Lower lobe of right lung (tissue), 2 donors: ENCODE measurements at regions not wholly inside any gene's neighbourhood (a gene's known extent, or its start where the extent isn't known, plus 50 kb on each side); places are given as distances from the start of the nearest gene placed in this dataset.

Experiments
- ATAC-seq, 2 donors: fragments of 200-7000 bp; cut with Tn5 transposase; one replicate each; pipeline ENCODE4 v1.9.1; 2020 to 2022; ENCODE audit warnings: mild to moderate bottlenecking in 2 of 2, moderate library complexity in 2 of 2
- DNase-seq: peaks from one replicate; pipeline ENCODE4 v3.0.0-alpha.2; 2020
- H3K27ac ChIP-seq: fragments of 200-600 bp; one replicate; pipeline ENCODE4 v1.8.0; 2022
- H3K27me3 ChIP-seq: fragments of 200-600 bp; one replicate; pipeline ENCODE4 v1.8.0; 2022; ENCODE audit warnings: low read depth
- H3K36me3 ChIP-seq: fragments of 200-600 bp; one replicate; pipeline ENCODE4 v1.8.0; 2022; ENCODE audit warnings: mild to moderate bottlenecking
- H3K4me1 ChIP-seq: fragments of 200-600 bp; one replicate; pipeline ENCODE4 v1.8.0; 2022
- H3K4me3 ChIP-seq: fragments of 200-600 bp; one replicate; pipeline ENCODE4 v1.8.0; 2022; ENCODE audit warnings: mild to moderate bottlenecking
- H3K9me3 ChIP-seq: fragments of 200-600 bp; one replicate; pipeline ENCODE4 v1.8.0; 2022
- CTCF ChIP-seq: fragments of 200-600 bp; IDR thresholded peaks from one replicate; pipeline ENCODE4 v1.8.0; 2022; ENCODE audit warnings: antibody characterized with exemption, mild to moderate bottlenecking
- intact Hi-C: fragments of 100-400 bp; cut with DNase I; formaldehyde crosslinking; loops from one replicate; pipeline ENCODE4 v1.11.0; 2022
- donor health status: DM: no; HTN: yes; CAD: no; lungs with severe emphysema.

- intact Hi-C loops: no loop called here
- DNase-seq (no peak), ATAC-seq (no peak)
- Histone ChIP-seq H3K27me3 (no peaks in the 10 kb centered on the region), H3K27ac (no peak overlapping the region), H3K4me1 (no peaks in the 10 kb centered on the region), H3K36me3 (no peaks in the 10 kb centered on the region), H3K9me3 (no peaks in the 10 kb centered on the region), H3K4me3 (no peak overlapping the region)
- TF ChIP-seq CTCF: no peak
These were observed 585.1 kb upstream of the CDH5 start for GRCh38 chr16:65781363-65781762.

GRCh38 chr16:65779201-65779600 is 587.3 kb upstream of the CDH5 start:
- no peaks in the 10 kb centered on the region for H3K9me3 ChIP-seq
- ATAC-seq (no peak), DNase-seq (no peak)
- intact Hi-C loops: no loop called here
- H3K4me3 ChIP-seq: no peak overlapping the region
- no peaks in the 10 kb centered on the region for H3K27me3 ChIP-seq
- no peak for TF ChIP-seq CTCF
- H3K27ac ChIP-seq: no peak overlapping the region
- no peaks in the 10 kb centered on the region for H3K4me1 ChIP-seq
- no peaks in the 10 kb centered on the region for H3K36me3 ChIP-seq

- H3K27me3 ChIP-seq: no peaks in the 10 kb centered on the region
- no peak overlapping the region for H3K27ac ChIP-seq
- no peaks in the 10 kb centered on the region for H3K36me3 ChIP-seq
- H3K4me1 ChIP-seq: no peaks in the 10 kb centered on the region
- ATAC-seq (no peak), DNase-seq (no peak)
- no peak for TF ChIP-seq CTCF
- intact Hi-C loops: no loop called here
- H3K9me3 ChIP-seq: no peaks in the 10 kb centered on the region
- H3K4me3 ChIP-seq: no peak overlapping the region
These were observed 589.8 kb upstream of the CDH5 start for GRCh38 chr16:65776639-65777183.

GRCh38 chr16:65775829-65776228 is 590.7 kb upstream of the CDH5 start:
- H3K9me3 ChIP-seq: no peaks in the 10 kb centered on the region
- no peaks in the 10 kb centered on the region for H3K36me3 ChIP-seq
- H3K27ac ChIP-seq: no peak overlapping the region
- no peaks in the 10 kb centered on the region for H3K4me1 ChIP-seq
- H3K27me3 ChIP-seq: no peaks in the 10 kb centered on the region
- TF ChIP-seq CTCF: no peak
- no peak overlapping the region for H3K4me3 ChIP-seq
- intact Hi-C loops: no loop called here
- DNase-seq (no peak), ATAC-seq (no peak)

GRCh38 chr16:65774350-65774749 is 592.1 kb upstream of the CDH5 start:
- ATAC-seq: no peak
- intact Hi-C loops: no loop called here
- Histone ChIP-seq H3K27me3 (no peaks in the 10 kb centered on the region), H3K9me3 (no peaks in the 10 kb centered on the region), H3K27ac (no peak overlapping the region), H3K36me3 (no peaks in the 10 kb centered on the region), H3K4me1 (no peaks in the 10 kb centered on the region), H3K4me3 (no peak overlapping the region)
- no peak for DNase-seq
- no peak for TF ChIP-seq CTCF
